Smooth muscle cell (in vitro differentiated cells): ENCODE measurements at regions not wholly inside any gene's neighbourhood (a gene's known extent, or its start where the extent isn't known, plus 50 kb on each side); places are given as distances from the start of the nearest gene placed in this dataset.

Experiments used
- DNase-seq: peaks from one replicate; lab custom pipeline; 2025; ENCODE audit not compliant: unreplicated experiment; lab: John Stamatoyannopoulos, UW
- H2AFZ ChIP-seq: fragments of 200-600 bp; sonication (generic); 2 replicates; pipeline ENCODE4 v1.6.0; 2016; ENCODE audit warnings: antibody characterized with exemption, low read depth, mild to moderate bottlenecking
- H3F3A ChIP-seq: fragments of 200-600 bp; sonication (generic); 2 replicates; pipeline ENCODE4 v1.6.0; 2017; ENCODE audit warnings: antibody characterized with exemption, low read depth
- H3K27ac ChIP-seq: fragments of 200-600 bp; sonication (generic); 2 replicates; pipeline ENCODE4 v1.5.1; 2016; ENCODE audit warnings: low read depth, mild to moderate bottlenecking
- H3K27me3 ChIP-seq: fragments of 200-600 bp; sonication (generic); 2 replicates; pipeline ENCODE4 v1.6.1; 2016; ENCODE audit warnings: low read depth, mild to moderate bottlenecking
- H3K36me3 ChIP-seq: fragments of 200-600 bp; sonication (generic); 2 replicates; pipeline ENCODE4 v1.5.1; 2016; ENCODE audit warnings: low read depth
- H3K4me1 ChIP-seq: fragments of 200-600 bp; sonication (generic); 2 replicates; pipeline ENCODE4 v1.5.1; 2016; ENCODE audit warnings: low read depth
- H3K4me2 ChIP-seq: fragments of 200-600 bp; sonication (generic); 2 replicates; pipeline ENCODE4 v1.6.0; 2016; ENCODE audit warnings: mild to moderate bottlenecking
- H3K4me3 ChIP-seq: fragments of 200-600 bp; sonication (generic); 2 replicates; pipeline ENCODE4 v1.5.1; 2016; ENCODE audit warnings: mild to moderate bottlenecking
- H3K79me2 ChIP-seq: fragments of 200-600 bp; sonication (generic); 2 replicates; pipeline ENCODE4 v1.6.0; 2016; ENCODE audit warnings: low read depth, mild to moderate bottlenecking
- H3K9ac ChIP-seq: fragments of 200-600 bp; sonication (generic); 2 replicates; pipeline ENCODE4 v1.6.0; 2016; ENCODE audit warnings: low read depth
- H3K9me3 ChIP-seq: fragments of 200-600 bp; sonication (generic); replicated peaks from 2 replicates; pipeline ENCODE4 v1.5.1; 2016; ENCODE audit warnings: low read depth
- H4K20me1 ChIP-seq: fragments of 200-600 bp; sonication (generic); 2 replicates; pipeline ENCODE4 v1.6.0; 2016; ENCODE audit warnings: low read depth
- CTCF ChIP-seq: fragments of 200-600 bp; sonication (generic); IDR thresholded peaks from 2 replicates; pipeline ENCODE4 v1.5.1; 2017; ENCODE audit warnings: borderline replicate concordance, mild to moderate bottlenecking, antibody characterized with exemption; ENCODE audit not compliant: insufficient read depth, poor library complexity, severe bottlenecking
- WGBS: methylation state at CpG from one replicate; pipeline ENCODE4 v1.1.7; 2016; ENCODE audit warnings: low lambda C conversion rate; 5-methylcytosine and 5-hydroxymethylcytosine counted together

- H3F3A ChIP-seq, result no peaks in the 10 kb centered on the region
- no peaks in the 10 kb centered on the region for H3K36me3 ChIP-seq
- no peak overlapping the region for H3K4me2 ChIP-seq
- no peak overlapping the region for H3K4me3 ChIP-seq
- TF ChIP-seq CTCF, result no peak
- H3K9ac ChIP-seq, result no peak overlapping the region
- no peak for DNase-seq
- 97% methylated on average over 5 of the region's 5 CpGs for WGBS
- no peaks in the 10 kb centered on the region for H3K27me3 ChIP-seq
- H3K9me3 ChIP-seq, result no peaks in the 10 kb centered on the region
- H2AFZ ChIP-seq, result no peak overlapping the region
- no peaks in the 10 kb centered on the region for H3K79me2 ChIP-seq
- H3K27ac ChIP-seq, result no peak overlapping the region
- H4K20me1 ChIP-seq, result no peaks in the 10 kb centered on the region
- peaks cover 8% of the 10 kb centered on the region for H3K4me1 ChIP-seq
Observed at GRCh38 chr9:86802900-86803673, 144.2 kb downstream of the GAS1 start.

- no peak overlapping the region for H2AFZ ChIP-seq
- H3K79me2 ChIP-seq, result no peaks in the 10 kb centered on the region
- WGBS, result 69% methylated on average over 5 of the region's 5 CpGs
- H3K36me3 ChIP-seq, result no peaks in the 10 kb centered on the region
- no peak overlapping the region for H3K4me3 ChIP-seq
- peak overlapping the region; percentile 7 for H3K27ac ChIP-seq
- TF ChIP-seq CTCF, result no peak
- peaks cover 3% of the 10 kb centered on the region for H3K4me1 ChIP-seq
- H3F3A ChIP-seq, result peaks cover 6% of the 10 kb centered on the region
- DNase-seq, result no peak
- no peaks in the 10 kb centered on the region for H3K9me3 ChIP-seq
- no peaks in the 10 kb centered on the region for H3K27me3 ChIP-seq
- no peaks in the 10 kb centered on the region for H4K20me1 ChIP-seq
- no peak overlapping the region for H3K9ac ChIP-seq
- peak overlapping the region; percentile 14 for H3K4me2 ChIP-seq
Observed at GRCh38 chr9:86801246-86801645, 146.1 kb downstream of the GAS1 start.

GRCh38 chr9:86800681-86801080 lies 146.6 kb downstream of the GAS1 start:
- H3K4me1 ChIP-seq, result peaks cover 9% of the 10 kb centered on the region
- TF ChIP-seq CTCF, result no peak
- no peaks in the 10 kb centered on the region for H4K20me1 ChIP-seq
- H3K36me3 ChIP-seq, result no peaks in the 10 kb centered on the region
- no peak overlapping the region for H3K27ac ChIP-seq
- no peak overlapping the region for H2AFZ ChIP-seq
- whole genome bisulfite sequencing, result 74% methylated on average over 3 of the region's 3 CpGs
- no peak overlapping the region for H3K4me3 ChIP-seq
- H3F3A ChIP-seq, result peaks cover 11% of the 10 kb centered on the region
- H3K27me3 ChIP-seq, result no peaks in the 10 kb centered on the region
- no peak overlapping the region for H3K9ac ChIP-seq
- H3K4me2 ChIP-seq, result no peak overlapping the region
- no peaks in the 10 kb centered on the region for H3K9me3 ChIP-seq
- no peaks in the 10 kb centered on the region for H3K79me2 ChIP-seq
- no peak for DNase-seq

GRCh38 chr9:86798966-86799365 lies 148.3 kb downstream of the GAS1 start:
- no peak for DNase-seq
- 83% methylated on average over 4 of the region's 4 CpGs for WGBS
- Histone ChIP-seq H4K20me1 (no peaks in the 10 kb centered on the region), H3K79me2 (no peaks in the 10 kb centered on the region), H3K4me1 (peaks cover 25% of the 10 kb centered on the region), H3F3A (peaks cover 18% of the 10 kb centered on the region), H2AFZ (no peak overlapping the region), H3K27ac (no peak overlapping the region), H3K9me3 (no peaks in the 10 kb centered on the region), H3K9ac (no peak overlapping the region), H3K27me3 (no peaks in the 10 kb centered on the region), H3K4me3 (no peak overlapping the region), H3K36me3 (no peaks in the 10 kb centered on the region), H3K4me2 (no peak overlapping the region)
- no peak for TF ChIP-seq CTCF
